GM19324 (cell line): ENCODE measurements at regions not wholly inside any gene's neighbourhood (a gene's known extent, or its start where the extent isn't known, plus 50 kb on each side); places are given as distances from the start of the nearest gene placed in this dataset.
"Not testable (repeated sequence)": the region's sequence is repeated elsewhere in the genome, so short reads cannot be mapped to it uniquely, and the experiment has no call there.

Source experiments
- ATAC-seq: cut with Tn5 transposase; IDR thresholded peaks from one replicate; pipeline ENCODE4 v1.9.1; 2021; ENCODE audit warnings: mild to moderate bottlenecking, moderate library complexity; ENCODE audit not compliant: unreplicated experiment, low FRiP score

GRCh38 chr1:204777591-204777990 is 92.1 kb upstream of the LRRN2 start:
- ATAC-seq: no peak

DNA sequence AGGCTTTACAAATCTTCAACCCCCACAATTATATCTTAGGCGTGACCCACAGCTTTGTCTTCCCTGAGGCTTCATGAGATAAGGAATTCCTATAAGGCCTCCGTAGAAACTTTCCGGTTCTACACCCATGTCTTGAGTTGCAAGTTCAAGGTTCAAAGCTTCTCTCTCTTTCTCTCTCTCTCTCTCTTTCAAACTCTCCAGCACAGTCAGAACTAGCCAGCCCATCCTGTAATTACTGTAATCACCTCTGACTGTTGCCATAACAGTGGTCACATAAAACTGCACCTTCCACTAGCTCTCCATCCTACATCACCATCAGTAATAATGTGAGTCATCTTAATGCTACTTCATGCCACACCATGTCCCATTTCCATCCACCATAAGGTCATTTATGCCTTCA is 90.0 kb upstream of the NFASC start:
- ATAC-seq: no peak

- ATAC-seq: no peak
Measured at GRCh38 chr1:204782118-204782700, 88.5 kb upstream of the NFASC start.

- ATAC-seq: not testable (repeated sequence)
Measured at GRCh38 chr1:204785023-204785422, 85.6 kb upstream of the NFASC start.

- ATAC-seq: no peak
Measured at GRCh38 chr1:204788470-204788869, 82.2 kb upstream of the NFASC start.

DNA sequence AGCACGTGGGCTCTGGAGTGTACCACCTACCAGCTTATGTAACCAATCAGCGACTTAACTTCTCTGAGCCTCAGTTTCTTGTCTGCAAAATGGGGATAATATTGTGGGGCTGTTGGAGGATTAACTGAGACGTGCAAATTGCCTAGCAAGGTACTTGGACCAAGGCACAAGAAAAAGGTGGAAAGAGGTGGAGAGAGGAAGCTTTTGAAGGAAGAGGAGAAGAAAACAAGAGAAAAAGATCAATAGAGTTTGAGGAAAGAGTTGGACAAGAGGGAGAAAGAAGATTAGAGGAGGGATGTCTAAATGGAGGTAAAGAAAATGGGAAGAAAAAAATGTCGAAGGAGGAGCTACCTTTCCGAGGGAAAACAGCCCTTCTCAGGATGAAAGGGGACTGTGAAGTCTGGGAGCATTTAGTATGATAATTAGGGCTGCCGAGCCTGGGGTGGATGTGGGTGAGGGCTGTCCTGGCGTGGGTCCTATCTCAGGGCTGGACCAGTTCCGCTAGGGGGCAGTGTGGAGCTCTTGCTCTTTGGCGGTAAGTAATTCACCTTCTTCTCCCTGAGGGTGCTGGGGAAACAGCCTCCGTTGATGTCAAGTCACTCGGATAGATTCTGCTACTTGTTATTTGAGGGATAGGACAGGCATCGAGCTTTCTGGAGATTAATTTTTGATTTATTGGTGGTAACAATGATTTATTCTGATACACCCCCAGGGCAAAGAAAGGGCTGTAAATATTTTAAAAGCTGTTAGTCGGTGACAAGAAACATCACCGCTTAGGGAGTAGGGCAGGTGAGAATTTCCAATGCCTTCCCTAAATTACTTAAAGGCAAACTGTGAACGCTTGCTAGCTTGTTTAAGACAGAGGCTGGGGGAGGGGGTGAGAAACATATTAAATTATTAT is 79.0 kb upstream of the NFASC start:
- no peak for ATAC-seq

DNA sequence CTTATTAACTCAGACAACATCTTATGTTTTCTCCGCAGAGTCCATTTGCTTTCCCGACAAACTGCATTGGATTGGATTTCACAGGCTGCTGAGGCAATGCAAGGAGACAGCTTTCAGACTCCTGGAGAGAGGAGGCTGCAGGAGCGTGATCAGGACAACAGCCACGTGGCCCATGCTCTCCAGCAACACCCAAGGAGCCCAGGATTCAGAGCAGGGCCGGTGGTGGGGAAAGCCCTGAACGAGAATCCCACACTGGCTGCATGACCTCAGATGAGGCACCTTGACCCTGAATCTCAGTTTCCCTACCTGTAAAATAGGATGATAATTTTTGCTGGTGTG is 78.3 kb upstream of the NFASC start:
- ATAC-seq: no peak

- no peak for ATAC-seq
Measured at GRCh38 chr1:204793259-204793914, 77.3 kb upstream of the NFASC start.

GRCh38 chr1:204796886-204797285 is 73.8 kb upstream of the NFASC start:
- ATAC-seq: not testable (repeated sequence)

DNA sequence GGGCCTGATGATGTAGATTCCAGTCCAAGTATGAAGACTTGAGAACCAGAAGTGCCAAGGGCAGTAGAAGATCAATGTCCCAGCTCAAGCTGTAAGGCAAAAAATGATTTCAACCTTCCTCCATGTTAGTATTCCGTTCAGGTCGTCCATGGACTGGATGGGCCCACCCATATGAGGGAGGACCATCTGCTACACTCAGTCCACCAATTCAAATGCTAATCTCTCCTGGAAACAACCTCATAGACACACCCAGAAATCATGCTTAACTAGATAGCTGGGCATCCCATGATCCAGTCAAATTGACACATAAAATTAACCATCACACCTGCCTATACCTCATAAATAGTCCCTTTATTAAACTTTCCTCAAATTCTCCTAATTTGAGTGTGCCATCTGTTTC is 73.3 kb upstream of the NFASC start:
- ATAC-seq: no peak

GRCh38 chr1:204799630-204800029 is 71.0 kb upstream of the NFASC start:
- no peak for ATAC-seq

DNA sequence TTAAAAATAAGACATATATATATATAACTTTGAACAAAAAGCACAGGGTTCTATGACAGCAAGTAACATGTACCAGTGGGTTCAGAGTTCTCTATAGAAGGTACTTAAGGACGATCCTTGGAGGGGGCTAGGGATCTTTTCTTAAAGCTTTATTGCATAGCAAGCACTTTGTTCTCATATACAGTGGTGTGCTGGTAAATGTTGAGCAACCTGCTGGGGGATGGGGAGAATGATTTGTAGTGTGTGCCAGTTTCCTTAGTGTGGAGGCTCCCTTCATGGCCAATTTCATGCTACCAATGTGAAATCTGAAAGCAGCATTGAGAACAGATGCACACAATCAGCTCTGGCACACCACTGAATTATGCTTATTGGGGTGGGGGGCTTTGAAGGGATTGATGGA is 69.5 kb upstream of the NFASC start:
- ATAC-seq: no peak

DNA sequence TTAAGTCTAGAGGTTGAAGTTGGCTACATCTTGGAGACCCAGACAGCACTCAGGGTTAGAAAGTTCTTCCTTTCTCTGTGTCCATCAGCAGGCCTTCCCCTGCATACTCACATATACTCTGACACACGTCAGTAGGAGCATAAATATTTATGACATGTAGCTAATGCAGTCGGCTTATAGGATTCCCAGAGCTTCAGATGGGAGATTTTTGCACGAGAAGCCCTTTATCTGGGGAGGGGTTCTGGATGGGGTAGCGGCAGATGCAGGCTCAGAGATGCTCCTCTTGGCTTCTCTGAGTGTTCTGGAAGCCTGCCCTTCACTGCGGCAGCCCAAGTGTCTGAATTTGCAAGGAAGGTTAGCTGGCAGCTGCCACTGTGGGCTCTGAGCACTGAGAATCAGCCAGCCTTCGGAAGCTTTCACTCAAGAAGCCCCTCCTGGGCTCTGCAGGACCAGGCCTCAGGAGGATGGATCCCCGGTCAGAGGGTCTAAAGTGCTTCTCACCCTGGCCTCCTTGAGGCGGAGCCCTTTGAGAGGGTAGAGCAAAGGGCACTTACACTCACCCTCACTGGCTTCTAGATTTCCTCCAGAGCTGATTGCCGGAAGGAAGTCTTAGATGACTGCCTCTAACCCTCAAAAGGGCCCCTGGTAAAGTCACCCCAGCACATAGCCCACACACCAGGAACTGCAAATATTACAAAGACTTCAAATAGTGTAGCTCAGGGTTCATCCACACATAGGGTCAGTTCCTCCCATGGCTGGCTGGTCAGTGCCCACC is 68.1 kb upstream of the NFASC start:
- no peak for ATAC-seq

DNA sequence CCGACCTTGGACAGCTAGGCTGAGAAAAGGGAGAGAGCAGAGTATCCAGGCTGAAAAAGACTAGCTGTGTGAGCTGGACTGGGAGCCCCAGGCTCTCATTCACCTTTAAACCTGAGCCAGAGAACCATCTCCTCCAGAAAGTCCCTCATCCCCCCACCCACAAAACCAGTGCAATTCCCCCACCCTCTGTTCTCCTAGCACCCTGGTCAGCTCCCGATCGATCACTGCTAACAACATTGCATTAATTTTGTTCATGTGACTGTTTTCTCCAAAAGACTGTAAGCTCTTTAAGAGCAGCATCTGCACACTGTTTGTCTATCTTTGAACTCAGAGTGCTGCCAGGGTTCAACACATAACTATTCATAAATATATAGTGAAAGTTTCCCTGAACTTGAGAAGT is 67.1 kb upstream of the NFASC start:
- ATAC-seq: no peak

DNA sequence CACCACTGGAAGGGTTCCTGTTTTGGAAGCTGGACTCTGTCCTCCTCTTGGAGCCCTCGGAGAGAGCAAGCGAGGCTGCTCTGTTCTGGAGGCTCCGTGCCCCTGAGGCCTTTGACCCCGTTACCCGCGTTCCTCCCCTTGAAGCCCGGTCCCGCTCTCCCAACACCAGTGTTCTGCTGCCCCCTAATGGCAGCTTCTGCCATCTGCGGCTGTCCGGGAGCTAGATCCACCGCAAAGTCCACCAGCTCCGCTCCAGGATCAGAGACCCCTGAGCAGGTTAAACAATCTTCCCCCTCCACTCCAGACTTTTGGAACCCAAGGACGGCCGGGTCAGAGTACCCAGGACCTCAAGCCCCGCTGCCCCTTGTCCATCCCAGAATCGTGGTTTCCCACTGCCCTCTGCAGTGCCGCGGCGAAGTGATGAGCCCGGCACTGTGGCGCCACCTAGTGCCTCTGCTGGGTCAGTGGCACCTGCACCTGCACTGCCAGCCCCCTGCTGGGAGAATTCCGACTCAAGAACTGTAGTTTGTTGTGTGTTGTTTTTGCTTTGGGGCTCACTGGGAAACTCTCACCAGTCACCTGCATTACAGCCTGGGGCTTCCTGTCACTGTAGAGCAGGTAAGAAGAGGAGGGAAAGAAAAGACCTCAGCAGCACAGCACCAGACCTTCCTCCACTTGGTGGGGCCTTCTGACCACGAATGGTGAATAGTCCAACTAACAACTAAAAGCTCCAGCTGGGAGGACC is 63.5 kb upstream of the NFASC start:
- ATAC-seq: peak; percentile 82

- no peak for ATAC-seq
Measured at GRCh38 chr1:204809488-204809887, 61.2 kb upstream of the NFASC start.

DNA sequence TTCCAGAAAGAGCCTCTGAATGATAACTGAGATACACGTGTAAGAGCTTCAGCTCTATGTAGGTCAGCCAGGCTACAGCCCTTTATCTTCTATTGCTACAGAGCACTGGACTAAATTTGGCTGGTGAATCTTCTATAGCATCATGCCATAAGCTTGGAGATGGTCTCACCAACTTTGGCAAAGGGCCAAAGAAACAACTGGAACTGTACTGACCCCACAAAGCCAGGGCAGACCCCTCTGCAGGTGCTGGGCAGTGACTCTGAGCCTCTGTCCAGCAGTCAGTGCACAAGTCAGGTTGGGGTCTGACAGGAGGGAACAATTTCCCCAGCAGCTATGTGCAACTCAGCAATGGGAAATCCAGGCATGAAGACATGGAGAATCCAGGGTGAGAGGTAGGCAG is 57.8 kb upstream of the NFASC start:
- ATAC-seq: no peak

- ATAC-seq: no peak
Measured at GRCh38 chr1:204813522-204813921, 57.1 kb upstream of the NFASC start.

DNA sequence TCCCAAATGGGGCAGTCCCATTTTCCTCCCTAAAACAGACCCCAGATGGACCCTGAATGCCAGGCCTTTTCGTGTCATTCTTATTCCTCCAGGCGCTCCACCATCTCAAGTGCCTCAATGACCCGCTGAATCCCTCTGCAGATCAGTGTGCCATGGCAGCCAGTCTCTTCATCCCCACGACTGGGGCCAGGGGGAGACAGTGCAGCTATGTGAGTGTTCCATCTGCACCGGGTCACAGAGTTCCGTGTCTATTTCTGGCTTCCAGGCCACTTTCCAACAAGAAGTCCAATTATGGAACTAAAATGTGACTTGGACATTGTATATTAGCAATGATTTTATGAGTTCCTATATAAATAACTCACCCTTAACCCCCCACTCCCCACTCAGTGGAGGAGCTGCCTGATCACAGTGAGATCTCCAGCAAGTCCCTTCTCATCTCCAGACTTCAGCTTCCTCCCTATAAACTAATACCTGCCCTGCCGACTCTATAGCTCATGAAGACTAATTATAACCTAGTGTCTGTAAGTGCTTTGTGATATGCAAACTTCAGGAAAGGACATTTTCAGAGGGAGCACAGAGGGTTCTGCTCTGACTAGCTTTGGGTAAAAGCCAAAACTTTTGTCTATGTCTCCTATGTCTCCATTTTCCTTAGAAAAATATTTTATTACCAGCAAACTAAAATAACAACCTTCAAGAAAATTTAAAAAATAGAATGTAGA is 56.3 kb upstream of the NFASC start:
- ATAC-seq: no peak

- ATAC-seq: no peak
Measured at GRCh38 chr1:204817341-204817740, 53.3 kb upstream of the NFASC start.
